Activated CD4-positive, CD25-positive, alpha-beta regulatory T cell (primary cell): ENCODE measurements at regions not wholly inside any gene's neighbourhood (a gene's known extent, or its start where the extent isn't known, plus 50 kb on each side); places are given as distances from the start of the nearest gene placed in this dataset.
"Not testable (repeated sequence)": the region's sequence is repeated elsewhere in the genome, so short reads cannot be mapped to it uniquely, and the experiment has no call there.

Experiments used
- DNase-seq, 4 experiments: peaks; one replicate each; lab custom pipeline; 2025; lab: John Stamatoyannopoulos, UW

DNA sequence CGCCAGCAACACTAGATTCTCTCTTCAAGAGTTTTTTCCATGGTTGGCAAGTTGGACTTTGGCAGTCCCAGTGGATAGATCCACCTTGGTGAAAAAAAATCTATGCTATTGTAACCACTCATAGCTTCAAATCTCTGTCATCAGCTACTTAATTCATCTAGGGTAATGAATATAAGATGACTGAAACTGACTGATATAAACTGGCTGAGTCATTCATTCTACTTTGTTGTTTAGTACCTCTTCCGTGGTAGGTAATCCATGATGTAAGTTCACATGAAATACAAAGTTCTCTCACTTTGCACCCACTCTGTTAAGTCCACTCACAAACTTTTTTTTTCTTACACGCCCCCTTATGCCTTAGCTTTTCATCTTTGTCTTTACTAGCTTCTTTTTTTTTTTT, 1381.5 kb downstream of the SLITRK5 start:
- DNase-seq: no peak

DNA sequence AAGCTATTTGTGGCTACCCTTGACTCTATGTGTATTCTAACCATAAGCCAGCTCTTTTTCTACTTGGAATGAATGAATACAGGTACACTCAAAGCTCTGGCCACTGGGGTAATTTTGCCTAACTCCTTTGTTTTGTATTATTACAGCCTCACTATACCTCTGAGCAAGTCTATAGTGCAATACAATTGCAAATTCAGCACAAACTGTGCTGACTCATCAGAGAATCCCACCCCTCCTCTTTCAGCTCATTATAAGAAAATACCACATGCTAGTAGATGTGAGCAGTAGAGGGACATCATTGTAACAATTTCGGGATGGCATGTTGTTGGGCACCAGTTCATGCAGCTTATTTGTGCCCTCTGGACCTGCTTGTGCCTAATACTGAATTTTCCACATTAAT, 1382.2 kb downstream of the SLITRK5 start:
- no peak for DNase-seq

DNA sequence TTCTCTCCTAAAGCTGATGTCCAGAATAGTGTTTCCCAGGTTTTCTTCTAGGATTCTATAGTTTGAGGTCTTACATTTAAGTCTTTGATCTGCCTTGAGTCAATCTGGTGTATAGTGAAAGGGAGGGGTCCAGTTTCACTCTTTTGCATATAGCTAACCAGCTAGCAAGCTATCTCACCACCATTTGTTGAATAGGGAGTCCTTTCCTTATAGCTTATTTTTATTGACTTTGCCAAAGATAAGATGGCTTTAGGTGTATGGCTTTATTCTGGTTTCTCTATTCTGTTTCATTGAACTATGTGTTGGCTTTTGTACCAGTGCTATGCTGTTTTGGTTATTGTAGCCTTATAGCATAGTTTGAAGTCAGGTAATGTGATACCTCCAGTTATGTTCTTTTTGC, 1386.1 kb downstream of the SLITRK5 start:
- no peak for DNase-seq

DNA sequence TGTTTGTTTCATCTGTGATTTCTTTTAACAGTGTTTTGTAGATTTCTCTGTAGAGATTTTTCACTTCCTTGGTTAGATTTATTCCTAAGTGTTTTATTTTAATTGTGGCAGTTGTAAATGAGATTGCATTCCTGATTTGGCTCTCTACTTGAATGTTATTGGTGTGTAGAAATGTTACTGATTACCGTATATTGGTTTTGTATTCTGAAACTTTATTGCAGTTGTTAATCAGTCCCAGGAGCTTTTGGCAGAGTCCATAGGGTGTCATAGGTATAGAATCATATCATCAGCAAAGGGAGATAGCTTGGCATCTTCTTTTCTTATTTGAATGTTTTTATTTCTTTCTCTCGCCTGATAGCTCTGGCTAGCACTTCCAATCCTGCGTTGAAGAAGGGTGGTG, 1386.7 kb downstream of the SLITRK5 start:
- no peak for DNase-seq

DNA sequence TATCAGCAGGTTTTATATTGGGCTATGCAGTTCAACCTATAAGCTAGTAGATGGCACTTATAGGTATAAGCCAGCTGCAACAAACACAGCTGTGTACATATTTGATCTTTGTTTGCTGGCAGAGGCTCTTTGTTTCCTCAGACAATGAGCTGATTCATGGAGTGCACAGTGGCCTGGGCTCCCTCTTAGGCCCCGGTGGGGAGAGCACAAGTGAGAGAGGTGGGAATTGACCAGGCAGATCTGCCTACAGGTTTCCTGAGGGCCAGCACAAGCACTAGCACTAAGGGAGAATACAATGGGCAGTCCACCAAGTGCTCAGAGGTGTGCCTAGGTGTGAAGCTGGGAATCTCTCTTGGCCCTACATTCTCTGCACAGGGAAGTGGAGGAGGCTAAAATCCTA, 1390.7 kb downstream of the SLITRK5 start:
- no peak for DNase-seq

DNA sequence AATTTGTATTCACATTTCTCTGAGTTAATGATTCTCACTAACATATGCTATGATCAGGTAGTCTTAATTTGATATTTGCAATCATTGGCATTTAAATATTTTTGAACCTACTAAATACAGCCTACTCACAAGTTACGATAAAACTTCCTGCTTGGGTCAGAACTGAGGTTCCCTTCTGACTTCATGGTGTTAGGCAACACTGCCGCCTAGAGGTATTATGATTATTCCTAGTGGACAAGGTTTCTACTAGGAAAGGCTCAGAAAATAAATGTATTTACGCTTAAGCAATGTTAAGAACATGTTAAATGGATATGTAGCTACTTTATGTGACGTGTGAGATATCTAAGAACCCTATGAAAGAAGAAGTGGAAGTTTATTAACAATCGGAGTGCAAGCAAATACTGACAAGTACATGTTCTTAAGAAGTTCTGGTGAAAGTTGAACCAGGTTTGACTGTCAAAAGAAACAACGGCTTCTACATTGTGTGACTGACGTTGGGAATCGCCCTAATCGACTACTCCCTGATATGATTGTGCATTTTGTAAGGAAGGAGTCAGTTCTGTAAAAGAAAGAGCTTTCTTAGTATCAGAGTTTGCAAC, 1395.8 kb downstream of the SLITRK5 start:
- DNase-seq: no peak

DNA sequence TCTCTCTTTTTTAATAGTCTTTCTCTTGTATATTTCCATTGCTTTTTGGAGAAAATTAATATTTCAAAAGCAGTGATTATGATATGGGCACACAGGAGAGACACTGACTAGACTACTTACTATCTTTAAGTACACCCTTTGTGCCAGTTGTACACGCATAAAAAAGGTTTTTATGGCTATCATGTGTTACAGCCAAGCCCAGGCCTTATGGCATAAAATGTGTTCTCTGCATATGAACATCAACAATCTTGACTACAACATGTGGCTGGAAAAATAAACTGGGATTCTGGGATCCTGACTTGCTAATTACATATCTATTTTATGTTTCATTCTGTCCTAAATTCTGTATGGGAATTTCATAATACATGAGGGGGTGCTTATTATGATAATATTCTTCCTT, 1401.8 kb downstream of the SLITRK5 start:
- no peak for DNase-seq

DNA sequence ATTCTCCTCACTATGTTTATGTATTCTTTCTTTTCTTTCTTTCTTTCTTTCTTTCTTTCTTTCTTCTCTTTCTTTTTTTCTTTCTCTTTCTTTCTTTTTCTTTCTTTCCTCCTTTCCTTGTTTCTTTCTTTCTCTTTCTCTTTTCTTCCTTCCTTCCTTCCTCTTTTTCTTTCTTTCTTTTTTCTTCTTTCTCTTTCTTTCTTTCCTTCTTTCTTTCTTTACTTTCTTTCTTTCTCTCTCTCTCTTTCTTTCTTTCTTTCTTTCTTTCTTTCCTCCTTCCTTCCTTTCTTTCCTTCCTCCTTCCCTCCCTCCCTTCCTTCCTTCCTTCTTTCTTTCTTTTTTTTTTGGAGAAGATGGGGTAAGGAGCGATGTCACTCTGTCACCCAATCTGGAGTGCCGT, 1405.5 kb downstream of the SLITRK5 start:
- no peak for DNase-seq

DNA sequence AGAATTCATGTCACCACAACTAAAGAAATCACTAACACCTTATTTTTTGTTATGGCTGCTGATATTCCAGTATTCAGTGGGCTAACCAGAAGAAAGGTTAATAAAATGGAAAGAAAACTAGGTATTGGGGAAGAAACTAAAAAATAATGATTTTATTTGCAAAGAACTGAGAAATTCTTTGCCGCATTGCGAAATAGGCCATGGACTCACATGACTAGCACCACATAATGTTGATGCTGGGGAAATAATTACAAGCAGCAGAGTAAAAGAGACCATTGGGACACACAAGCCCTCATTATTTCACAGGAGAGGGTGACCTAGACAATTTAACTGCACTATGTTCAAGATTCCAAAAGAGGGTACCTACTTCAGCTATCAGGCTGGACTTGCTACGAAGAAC, 1411.5 kb downstream of the SLITRK5 start:
- DNase-seq: no peak

DNA sequence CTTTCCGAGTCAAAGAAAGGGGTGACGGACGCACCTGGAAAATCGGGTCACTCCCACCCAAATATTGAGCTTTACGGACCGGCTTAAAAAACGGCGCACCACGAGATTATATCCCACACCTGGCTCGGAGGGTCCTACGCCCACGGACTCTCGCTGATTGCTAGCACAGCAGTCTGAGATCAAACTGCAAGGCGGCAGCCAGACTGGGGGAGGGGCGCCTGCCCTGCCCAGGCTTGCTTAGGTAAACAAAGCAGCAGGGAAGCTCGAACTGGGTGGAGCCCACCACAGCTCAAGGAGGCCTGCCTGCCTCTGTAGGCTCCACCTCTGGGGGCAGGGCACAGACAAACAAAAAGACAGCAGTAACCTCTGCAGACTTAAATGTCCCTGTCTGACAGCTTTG, 1416.9 kb downstream of the SLITRK5 start:
- not testable (repeated sequence) for DNase-seq

DNA sequence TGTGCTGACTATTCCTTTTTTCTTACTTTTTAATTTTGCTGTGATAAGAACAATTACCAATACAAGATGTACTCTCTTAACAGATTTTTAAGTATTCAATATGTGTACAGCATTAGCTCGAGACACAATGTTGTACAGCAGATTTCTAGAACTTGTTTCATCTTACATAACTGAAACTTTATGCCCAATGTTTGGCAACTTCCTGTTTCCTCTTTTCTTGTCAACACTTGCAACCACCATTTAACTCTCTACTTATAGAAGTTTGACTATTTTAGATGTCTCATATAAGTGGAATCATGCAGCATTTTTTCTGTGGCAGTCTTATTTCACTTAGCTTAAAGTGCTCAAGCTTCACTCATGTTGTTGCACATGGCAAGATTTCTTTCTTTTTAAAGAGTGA, 1426.8 kb downstream of the SLITRK5 start:
- DNase-seq: no peak

DNA sequence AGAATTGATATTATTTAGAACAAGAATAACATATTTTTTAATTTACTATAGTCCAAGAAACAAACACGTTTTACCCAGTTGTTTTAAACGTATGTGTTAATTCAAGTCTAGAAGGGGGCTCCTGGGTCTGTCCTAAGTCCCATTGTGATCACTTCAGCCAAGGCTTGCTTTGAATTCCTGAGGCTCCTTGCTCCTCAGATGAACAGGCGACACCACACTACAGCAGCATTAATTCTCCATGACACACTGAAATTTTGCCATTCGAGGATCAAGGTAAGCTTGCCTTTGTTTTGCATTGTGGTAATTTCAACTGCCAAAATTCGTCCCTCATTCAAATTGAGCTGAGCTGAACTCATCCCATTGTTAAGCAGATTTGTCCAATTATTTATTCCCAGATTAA, 1442.6 kb downstream of the SLITRK5 start:
- no peak for DNase-seq

DNA sequence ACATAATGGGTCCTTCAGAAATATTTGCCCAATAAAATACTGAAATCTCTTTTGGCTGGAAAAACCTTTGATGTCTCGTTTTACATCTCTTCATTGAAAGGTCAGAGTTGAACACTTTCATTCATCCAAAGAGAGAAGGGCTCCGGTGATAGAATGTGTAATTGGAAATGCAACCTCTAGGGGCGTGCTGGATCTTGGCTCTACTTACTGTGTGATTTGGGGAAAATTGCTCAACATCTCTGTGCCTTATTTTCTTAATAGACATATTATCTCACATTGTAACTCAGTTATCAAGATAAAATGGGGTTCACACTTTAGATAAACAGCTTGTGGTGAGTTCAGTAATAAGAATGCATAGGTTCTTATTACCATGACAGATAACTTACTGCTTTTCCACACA, 1444.1 kb downstream of the SLITRK5 start:
- DNase-seq: no peak

DNA sequence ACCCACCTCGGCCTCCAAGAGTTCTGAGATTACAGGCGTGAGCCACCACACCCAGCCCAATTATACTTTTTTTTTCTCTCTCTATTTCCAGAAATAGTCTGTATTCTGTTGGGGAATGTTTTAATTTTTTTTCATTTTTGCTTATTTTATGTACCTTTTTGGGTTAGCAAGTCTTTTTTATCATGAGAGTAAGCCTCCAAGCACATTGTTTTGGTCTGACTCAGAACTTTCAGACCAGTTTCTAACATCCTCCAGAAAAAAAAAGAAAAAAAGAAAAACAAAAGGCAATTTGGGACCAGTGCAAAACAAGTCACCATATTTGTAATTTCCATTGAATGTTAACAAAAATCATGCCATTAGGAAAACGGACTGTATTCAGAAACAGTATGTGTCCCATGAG, 1465.5 kb downstream of the SLITRK5 start:
- DNase-seq: no peak

DNA sequence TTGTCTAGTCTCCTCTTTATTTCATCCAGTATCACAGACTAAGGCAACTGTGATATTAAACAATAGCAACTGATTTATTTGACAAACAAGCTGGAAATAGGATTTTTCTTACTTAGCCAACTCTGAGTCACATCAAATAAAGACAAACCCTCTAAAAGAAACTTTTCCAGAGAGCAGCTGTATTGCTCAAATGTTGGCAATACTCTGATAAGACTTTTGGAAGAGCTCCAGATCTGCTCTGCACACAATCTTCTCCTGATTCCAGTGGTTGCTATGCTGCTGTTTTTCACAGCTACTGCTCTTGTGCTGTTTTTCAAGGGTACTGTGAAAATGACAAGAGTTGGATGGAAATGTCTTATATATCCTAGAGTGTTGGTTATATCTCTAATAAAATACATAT, 1479.2 kb downstream of the SLITRK5 start:
- DNase-seq: no peak

DNA sequence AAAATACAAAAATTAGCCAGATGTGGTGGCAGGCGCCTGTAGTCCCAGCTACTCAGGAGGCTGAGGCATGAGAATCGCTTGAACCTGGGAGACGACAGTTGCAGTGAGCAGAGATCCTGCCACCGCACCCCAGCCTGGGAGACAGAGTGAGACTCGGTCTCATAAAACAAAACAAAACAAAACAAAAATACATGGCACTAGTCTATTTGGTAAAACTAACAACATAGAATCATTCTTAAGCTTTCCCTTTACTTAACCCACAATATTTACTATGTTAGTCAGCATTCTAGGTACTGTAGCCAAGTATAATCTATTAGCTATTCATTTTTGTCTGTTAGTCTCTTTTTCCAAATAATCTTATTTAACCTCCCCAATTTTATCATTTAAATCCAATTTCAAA, 1482.8 kb downstream of the SLITRK5 start:
- no peak for DNase-seq

DNA sequence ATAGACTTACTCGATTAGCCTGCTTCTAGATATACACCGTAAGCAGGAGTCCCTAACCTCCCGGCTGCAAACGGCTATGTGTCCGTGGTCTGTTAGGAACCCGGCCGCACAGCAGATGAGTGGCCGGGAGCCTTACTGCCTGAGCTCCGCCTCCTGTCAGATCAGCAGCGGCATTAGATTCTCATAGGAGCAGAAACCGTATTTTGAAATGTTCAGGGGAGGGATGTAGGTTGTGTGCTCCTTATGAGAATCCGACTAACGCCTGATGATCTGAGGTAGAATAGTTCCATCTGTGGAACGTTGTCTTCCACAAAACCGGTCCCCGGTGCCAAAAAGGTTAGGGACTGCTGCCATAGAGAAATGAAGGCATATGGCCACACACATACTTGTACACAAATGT, 1491.9 kb downstream of the SLITRK5 start:
- DNase-seq: no peak

DNA sequence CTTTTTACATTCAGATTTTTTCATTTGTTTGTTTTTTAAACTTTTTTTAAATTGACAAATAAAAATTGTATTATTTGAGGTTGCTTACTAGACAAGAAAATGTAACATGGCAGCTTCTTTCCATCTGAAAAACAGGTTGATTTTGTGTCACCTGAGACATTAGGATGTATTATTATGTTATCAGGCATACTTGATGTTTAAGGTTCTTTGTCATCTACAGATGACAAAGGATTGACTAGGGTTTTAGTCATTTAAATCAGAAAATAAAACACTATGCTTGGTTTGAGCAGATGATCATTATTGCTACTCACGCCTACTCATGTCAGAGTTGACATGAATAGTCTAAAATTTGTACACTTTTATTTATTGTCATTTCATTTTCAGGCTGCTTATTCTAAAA, 1494.5 kb downstream of the SLITRK5 start:
- no peak for DNase-seq

DNA sequence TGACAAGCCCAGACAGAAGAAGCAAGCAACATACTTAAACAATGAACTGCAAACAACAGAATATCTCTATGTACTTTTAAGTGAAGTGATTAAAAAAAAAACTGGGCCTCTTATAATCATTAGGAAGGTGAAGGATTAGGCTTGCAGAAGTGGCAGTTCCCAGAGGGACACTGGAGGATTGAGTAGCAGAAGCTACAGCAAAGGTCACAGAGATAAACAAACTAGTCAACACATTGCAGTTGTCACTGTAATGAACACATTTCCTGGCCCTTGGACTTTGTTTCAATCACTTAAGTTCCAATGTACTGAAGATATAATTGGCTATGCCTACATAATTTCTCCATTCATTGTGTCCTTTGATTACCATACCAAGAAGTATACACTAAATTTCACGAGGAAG, 1498.8 kb downstream of the SLITRK5 start:
- DNase-seq: no peak

DNA sequence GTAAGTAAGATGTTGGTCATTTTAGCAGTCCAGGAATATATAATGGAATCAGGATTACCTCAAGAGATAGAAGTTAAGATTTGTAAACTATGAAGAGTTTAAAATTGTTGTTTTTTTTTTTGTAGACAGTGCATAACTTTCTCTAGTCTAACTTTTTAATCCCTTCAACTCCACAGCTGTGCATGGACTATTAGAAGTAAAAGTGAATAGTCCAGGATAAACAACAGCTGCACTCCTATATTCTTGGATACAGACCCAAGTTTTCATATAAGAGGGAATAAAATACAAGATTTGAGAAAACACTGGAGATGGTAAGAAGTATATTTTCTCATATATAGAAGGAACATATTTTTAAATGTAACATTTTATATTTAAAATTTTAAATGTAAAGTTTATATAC, 1509.9 kb downstream of the SLITRK5 start:
- no peak for DNase-seq

DNA sequence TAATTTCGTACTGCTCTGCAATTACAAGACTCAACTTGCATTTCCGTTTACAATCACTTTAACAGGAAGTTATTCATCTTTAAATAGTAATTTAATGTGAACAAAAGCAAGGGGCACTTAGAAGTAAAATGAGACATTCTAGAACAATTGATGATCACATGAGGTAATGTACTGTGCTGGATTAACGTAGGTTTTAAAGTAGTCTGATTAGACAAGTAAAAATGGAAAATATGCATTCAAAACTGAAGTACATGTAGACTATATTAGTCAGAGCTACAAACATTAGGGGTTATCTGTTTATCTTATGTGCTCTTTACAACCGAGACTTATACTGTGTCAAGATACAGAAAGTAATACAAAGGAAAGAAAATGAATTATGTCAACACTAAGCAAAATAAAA, 1528.0 kb downstream of the SLITRK5 start:
- no peak for DNase-seq

DNA sequence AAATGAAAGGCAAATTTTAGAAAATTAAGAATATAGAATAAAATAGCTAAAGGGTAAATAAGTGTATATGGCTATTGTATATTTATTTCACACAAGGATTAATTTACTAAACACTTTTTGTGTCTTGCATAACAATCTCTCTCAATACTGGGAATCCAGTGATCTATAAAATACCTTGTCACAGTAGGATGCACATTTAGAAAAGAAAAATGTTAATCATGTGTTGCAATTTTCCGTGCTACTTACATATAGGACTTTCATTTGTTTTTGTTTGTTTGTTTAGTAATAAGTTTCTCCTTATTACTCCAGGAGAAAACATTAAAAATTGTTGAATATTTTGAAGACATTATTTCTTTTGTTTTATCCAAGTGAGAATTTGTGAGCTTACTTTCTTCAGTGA, 1533.3 kb downstream of the SLITRK5 start:
- no peak for DNase-seq

DNA sequence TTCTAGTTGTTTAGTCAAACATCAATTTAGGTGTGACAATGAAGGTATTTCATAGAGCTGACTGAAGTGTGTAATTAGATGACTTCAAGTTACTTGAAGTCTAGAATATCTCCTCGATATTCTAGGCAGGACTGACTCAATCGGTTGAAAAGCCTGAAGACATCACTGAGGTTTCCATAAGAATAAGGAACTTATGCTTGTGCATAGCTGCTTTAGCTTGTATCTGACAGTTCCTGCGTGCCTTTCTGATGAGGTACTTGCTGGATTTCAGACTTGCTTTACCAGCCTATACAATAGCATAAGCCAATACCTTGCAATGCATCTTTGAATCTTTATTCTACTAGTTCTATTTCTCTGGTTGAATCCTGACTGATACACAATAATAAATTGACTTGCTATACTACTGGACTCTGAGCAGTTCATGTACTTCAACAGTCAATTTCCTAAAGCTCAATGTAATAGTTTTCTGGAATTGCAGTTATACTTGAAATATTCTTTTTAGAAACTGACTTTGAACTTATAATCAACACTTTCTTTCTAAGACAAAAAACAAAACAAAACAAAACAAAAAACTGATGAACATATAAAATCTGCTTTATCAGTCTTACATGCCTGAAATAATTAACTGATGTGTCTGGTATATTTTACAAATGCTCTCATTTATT, 1534.8 kb downstream of the SLITRK5 start:
- no peak for DNase-seq

DNA sequence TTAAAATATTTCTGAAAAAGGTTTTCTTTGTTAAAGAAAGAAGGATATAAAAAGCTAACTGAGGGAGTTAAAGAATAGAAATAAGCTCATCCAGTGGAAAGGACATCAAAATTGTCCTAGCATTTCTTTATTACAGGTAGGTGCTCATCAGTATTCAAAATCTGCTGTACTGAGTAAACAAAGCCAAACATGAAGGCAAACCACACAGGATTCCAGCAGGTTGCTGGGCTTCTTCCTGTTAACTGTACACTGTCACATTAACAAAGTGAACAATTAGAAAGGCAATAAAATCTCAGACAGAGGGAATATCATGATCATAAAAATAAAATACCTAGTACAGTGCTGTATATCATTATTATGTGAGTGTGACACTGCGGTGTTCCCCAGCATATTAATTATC, 1541.0 kb downstream of the SLITRK5 start:
- DNase-seq: no peak
